Esophagus (tissue), 2 donors: ENCODE measurements at regions not wholly inside any gene's neighbourhood (a gene's known extent, or its start where the extent isn't known, plus 50 kb on each side); places are given as distances from the start of the nearest gene placed in this dataset.

Experiments used
- H3K27ac ChIP-seq, 2 donors: one replicate each; pipeline ENCODE4 v1.5.1; 2013; ENCODE audit warnings: low read depth in 2 of 2, mild to moderate bottlenecking in 2 of 2, inconsistent platforms in 1 of 2, low read length in 1 of 2, moderate library complexity in 1 of 2
- H3K27me3 ChIP-seq, 2 donors: one replicate each; pipeline ENCODE4 v1.6.1; 2013; ENCODE audit warnings: low read length in 2 of 2, control low read depth in 1 of 2, mild to moderate bottlenecking in 1 of 2; ENCODE audit not compliant: insufficient read depth in 2 of 2, control insufficient read depth in 1 of 2
- H3K36me3 ChIP-seq, 2 donors: one replicate each; pipeline ENCODE4 v1.6.1; 2013; ENCODE audit warnings: low read length in 1 of 2; ENCODE audit not compliant: control insufficient read depth in 2 of 2, insufficient read depth in 2 of 2
- H3K4me1 ChIP-seq, 2 donors: one replicate each; pipeline ENCODE4 v1.6.1; 2013; ENCODE audit warnings: low read length in 1 of 2; ENCODE audit not compliant: control insufficient read depth in 2 of 2, insufficient read depth in 2 of 2
- H3K4me3 ChIP-seq, 2 donors: one replicate each; pipeline ENCODE4 v1.5.1; 2013; ENCODE audit warnings: low read length in 2 of 2, mild to moderate bottlenecking in 2 of 2, low read depth in 1 of 2, moderate library complexity in 1 of 2
- H3K9me3 ChIP-seq, 2 donors: one replicate each; pipeline ENCODE4 v1.6.1; 2013; ENCODE audit warnings: mild to moderate bottlenecking in 2 of 2, low read depth in 1 of 2, low read length in 1 of 2, moderate library complexity in 1 of 2; ENCODE audit not compliant: control insufficient read depth in 2 of 2, insufficient read depth in 1 of 2
- WGBS, 2 donors: extraction: QIAGEN DNeasy Blood & Tissue Kit; methylation state at CpG; one replicate each; pipeline ENCODE4 v1.1.7; 2013; 5-methylcytosine and 5-hydroxymethylcytosine counted together
- donor health status: healthy with polysubstance abuse.
- donor health status: Bipolar disorder and iron deficiency.

DNA sequence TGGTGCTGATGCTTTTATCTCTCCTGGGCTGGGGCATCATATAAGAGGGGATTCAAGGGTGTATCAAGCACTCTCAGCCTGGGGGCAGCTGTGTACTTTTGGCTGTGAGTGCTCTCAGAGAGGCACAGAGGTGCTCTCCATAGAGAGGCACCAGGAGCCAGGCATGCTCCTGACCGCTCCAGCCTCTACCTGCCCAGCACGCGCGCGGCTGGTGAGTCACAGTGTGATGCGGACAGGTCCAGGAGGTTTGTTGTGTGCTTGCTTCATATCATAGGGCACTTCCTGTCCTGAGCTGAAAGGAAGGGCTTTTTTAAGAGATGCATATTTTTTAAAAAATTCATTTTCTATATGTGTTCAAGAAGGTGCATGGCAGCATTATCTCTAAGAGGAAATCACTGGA, 93.6 kb upstream of the BCAR3 start:
- WGBS, 2 donors = 56 to 86% methylated on average over 6 of the region's 6 CpGs
- no peaks in the 10 kb centered on the region for H3K27me3 ChIP-seq
- no peak overlapping the region for H3K4me3 ChIP-seq
- no peaks in the 10 kb centered on the region for H3K9me3 ChIP-seq
- H3K4me1 ChIP-seq = no peaks in the 10 kb centered on the region
- no peak overlapping the region for H3K27ac ChIP-seq
- no peaks in the 10 kb centered on the region for H3K36me3 ChIP-seq

- Histone ChIP-seq H3K36me3 (no peaks in the 10 kb centered on the region), H3K9me3 (no peaks in the 10 kb centered on the region), H3K27ac (no peak overlapping the region), H3K4me3 (no peak overlapping the region), H3K4me1 (no peaks in the 10 kb centered on the region), H3K27me3 (no peaks in the 10 kb centered on the region)
These were observed 93.1 kb upstream of the BCAR3 start for GRCh38 chr1:93774707-93775106.

GRCh38 chr1:93773049-93773838, 91.6 kb upstream of the BCAR3 start:
- H3K27ac ChIP-seq = no peak overlapping the region
- no peaks in the 10 kb centered on the region for H3K9me3 ChIP-seq
- no peaks in the 10 kb centered on the region for H3K36me3 ChIP-seq
- H3K4me3 ChIP-seq = no peak overlapping the region
- WGBS, 2 donors = 80 to 92% methylated on average over 2 of the region's 2 CpGs
- no peaks in the 10 kb centered on the region for H3K27me3 ChIP-seq
- no peaks in the 10 kb centered on the region for H3K4me1 ChIP-seq

DNA sequence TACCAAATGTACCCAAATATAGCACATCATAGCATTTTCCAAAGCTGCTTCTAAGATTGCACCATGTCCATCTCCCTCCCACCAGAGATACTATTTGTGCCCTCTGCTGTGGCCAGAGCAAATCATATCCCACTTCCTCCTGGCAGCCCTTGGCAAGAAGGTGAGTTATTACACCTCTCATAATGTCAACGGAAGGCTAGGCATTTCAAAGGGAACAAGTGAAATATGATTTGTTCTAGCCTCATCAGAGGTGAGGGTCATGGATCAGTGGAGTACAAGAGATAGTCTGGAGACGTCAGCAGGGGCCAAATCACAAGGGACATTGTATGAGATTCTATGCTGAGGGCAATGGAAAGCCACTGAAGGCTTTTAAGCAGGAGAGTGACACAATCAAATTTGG, 90.2 kb upstream of the BCAR3 start:
- Histone ChIP-seq H3K27me3 (no peaks in the 10 kb centered on the region), H3K9me3 (no peaks in the 10 kb centered on the region), H3K4me1 (no peaks in the 10 kb centered on the region), H3K27ac (no peak overlapping the region), H3K36me3 (no peaks in the 10 kb centered on the region), H3K4me3 (no peak overlapping the region)
- 84% methylated on average over 2 of the region's 2 CpGs for WGBS, 2 donors

DNA sequence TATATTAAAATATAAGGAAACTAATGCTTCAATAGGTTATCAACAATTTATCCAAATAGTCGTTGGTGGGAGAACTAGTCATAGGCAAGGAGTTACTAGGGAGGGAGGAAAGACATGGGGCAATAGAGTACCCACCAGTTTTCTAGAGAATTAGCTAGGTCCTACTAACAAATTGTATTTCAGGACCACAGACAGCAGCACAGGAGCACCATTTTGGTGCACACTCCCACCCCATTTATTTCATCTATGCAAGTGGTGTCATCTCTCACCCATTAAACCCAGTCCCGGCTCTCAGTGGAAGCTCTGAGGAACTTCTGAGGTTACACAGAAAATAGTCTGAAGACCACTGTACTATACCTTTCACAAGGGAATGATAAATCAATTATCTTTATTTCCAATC, 89.0 kb upstream of the BCAR3 start:
- H3K4me1 ChIP-seq = no peaks in the 10 kb centered on the region
- H3K9me3 ChIP-seq = no peaks in the 10 kb centered on the region
- H3K4me3 ChIP-seq = no peak overlapping the region
- WGBS, 2 donors = 78 to 87% methylated on average over 2 of the region's 2 CpGs
- no peaks in the 10 kb centered on the region for H3K27me3 ChIP-seq
- no peak overlapping the region for H3K27ac ChIP-seq
- no peaks in the 10 kb centered on the region for H3K36me3 ChIP-seq

- no peak overlapping the region for H3K27ac ChIP-seq
- H3K4me1 ChIP-seq = peaks cover 0 to 2% of the 10 kb centered on the region in 2 donors
- H3K4me3 ChIP-seq = no peak overlapping the region
- H3K27me3 ChIP-seq = no peaks in the 10 kb centered on the region
- H3K9me3 ChIP-seq = no peaks in the 10 kb centered on the region
- H3K36me3 ChIP-seq = no peaks in the 10 kb centered on the region
- 77 to 88% methylated on average over 2 of the region's 2 CpGs for WGBS, 2 donors
These were observed 88.1 kb upstream of the BCAR3 start for GRCh38 chr1:93769777-93770176.

- no peak overlapping the region for H3K27ac ChIP-seq
- no peaks in the 10 kb centered on the region for H3K9me3 ChIP-seq
- H3K4me3 ChIP-seq = no peak overlapping the region
- no peaks in the 10 kb centered on the region for H3K36me3 ChIP-seq
- H3K27me3 ChIP-seq = no peaks in the 10 kb centered on the region
- peaks cover 0 to 3% of the 10 kb centered on the region in 2 donors for H3K4me1 ChIP-seq
- whole genome bisulfite sequencing, 2 donors = 48 to 56% methylated on average over 6 of the region's 6 CpGs
These were observed 86.8 kb upstream of the BCAR3 start for GRCh38 chr1:93768380-93768863.

DNA sequence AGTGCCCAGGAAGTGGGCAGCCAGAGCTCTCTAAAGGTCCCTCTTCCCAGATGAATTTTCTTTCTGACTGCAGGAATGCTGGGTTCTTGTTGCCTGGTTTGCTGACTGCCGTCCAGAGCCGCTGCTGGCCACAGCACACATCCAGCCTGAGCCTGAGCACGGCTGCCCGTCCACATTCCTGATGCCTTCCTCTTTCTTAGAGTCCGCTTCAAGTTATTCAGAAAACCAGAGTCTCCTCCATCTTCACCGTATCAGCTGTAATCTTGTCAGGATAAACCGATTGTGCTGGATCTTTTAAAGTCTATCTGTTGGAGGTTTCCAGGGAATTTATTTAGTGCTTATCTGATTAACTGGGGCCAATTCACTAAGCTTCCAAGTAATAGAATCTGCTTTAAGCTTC, 84.8 kb upstream of the BCAR3 start:
- no peak overlapping the region for H3K27ac ChIP-seq
- no peak overlapping the region for H3K4me3 ChIP-seq
- H3K9me3 ChIP-seq = no peaks in the 10 kb centered on the region
- 86 to 94% methylated on average over 7 of the region's 7 CpGs for WGBS, 2 donors
- H3K36me3 ChIP-seq = no peaks in the 10 kb centered on the region
- H3K4me1 ChIP-seq = peaks cover 0 to 3% of the 10 kb centered on the region in 2 donors
- no peaks in the 10 kb centered on the region for H3K27me3 ChIP-seq

DNA sequence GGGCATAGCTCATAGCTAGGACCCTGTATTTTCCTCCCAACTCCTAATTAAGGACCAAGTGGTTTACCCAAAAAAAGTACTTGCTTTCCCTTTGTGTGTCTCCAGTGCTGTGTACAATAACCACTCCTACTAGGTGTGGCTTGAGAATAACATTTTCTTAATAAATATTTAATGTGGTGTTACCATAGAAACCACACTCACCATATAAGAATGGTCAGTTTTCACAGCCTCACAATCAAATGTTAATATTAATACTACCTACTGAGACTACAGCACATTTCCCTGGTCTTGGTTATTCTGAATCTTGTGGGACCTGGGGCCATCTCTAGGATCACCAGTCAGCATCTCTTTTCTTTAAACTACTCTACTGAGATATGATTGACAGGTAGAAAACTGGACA, 83.5 kb upstream of the BCAR3 start:
- Histone ChIP-seq H3K36me3 (no peaks in the 10 kb centered on the region), H3K9me3 (no peaks in the 10 kb centered on the region), H3K4me3 (no peak overlapping the region), H3K27me3 (no peaks in the 10 kb centered on the region), H3K4me1 (peaks cover 0 to 3% of the 10 kb centered on the region in 2 donors), H3K27ac (no peak overlapping the region)

DNA sequence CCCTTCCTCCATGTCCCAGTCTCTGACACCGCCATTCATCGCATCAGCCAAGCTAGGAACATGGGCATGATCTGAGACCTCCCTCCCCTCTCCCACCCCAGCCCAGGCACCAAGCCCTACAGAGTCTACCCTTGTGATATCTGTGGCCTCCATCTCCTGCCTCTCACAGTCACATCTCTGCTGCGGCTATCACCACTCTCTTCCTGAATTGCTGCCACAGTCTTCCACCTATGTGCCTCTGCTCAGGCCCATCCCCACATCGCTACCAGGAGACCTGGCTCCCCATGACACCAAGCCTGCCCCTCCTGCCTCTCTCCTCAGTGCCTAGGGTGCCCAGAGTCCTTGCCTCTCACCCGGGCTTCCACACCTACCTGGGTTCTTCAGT, 82.7 kb upstream of the BCAR3 start:
- Histone ChIP-seq H3K4me3 (no peak overlapping the region), H3K36me3 (no peaks in the 10 kb centered on the region), H3K4me1 (peaks cover 0 to 3% of the 10 kb centered on the region in 2 donors), H3K27ac (no peak overlapping the region), H3K9me3 (no peaks in the 10 kb centered on the region), H3K27me3 (no peaks in the 10 kb centered on the region)
- 97% methylated on average over 5 of the region's 5 CpGs for WGBS, 2 donors
